HG03025 (cell line): ENCODE measurements at regions not wholly inside any gene's neighbourhood (a gene's known extent, or its start where the extent isn't known, plus 50 kb on each side); places are given as distances from the start of the nearest gene placed in this dataset.

Source experiments
- ATAC-seq: cut with Tn5 transposase; IDR thresholded peaks from one replicate; pipeline ENCODE4 v1.9.1; 2021; ENCODE audit warnings: mild to moderate bottlenecking, moderate library complexity; ENCODE audit not compliant: unreplicated experiment, low FRiP score

DNA sequence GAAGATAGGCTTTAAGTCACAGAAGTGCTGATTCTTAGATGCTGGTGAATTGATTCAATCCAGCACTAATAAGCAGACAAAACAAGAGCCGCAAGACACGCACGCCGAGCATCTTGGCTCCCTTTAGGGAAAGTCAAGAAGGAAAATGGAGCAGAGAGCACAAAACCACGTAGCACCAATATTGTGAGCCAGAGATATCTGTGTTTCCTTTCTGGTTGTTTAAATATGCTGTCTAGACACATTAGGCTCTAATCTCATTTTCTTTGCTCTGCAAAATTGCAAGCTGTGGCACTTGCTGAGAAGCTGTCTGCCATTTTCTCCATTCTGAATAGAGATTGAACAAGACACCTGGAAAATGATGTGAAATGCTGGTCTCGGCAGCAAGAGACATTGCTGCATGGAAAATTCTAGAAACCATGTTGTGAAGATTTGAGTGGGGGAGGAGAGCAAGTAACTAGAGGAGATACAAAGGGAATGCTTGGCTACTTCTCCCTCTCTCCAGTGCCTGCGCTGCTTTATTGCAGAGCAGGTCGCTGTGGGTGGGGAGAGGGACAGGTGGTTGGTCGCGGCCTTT is 336.3 kb downstream of the MED10 start:
- no peak for ATAC-seq

DNA sequence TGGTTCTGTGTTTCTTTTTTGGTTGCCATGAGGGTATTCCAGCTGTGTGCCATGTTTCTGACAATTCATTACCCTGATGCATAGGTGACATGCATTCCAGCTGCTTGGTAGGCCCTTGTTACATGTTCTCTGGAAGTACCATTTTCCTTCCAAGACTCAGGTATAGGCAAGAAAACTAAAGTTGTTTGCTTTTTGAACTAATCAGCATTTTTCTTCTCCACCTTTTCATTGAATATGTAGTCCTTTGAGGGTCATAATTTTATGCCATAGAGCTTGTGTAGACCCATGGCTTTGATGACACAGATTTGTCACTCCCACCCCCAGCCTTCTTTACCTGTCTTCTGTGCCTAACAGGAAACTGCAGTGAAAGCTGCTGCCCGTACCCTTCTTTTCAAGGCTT is 339.2 kb downstream of the MED10 start:
- no peak for ATAC-seq

DNA sequence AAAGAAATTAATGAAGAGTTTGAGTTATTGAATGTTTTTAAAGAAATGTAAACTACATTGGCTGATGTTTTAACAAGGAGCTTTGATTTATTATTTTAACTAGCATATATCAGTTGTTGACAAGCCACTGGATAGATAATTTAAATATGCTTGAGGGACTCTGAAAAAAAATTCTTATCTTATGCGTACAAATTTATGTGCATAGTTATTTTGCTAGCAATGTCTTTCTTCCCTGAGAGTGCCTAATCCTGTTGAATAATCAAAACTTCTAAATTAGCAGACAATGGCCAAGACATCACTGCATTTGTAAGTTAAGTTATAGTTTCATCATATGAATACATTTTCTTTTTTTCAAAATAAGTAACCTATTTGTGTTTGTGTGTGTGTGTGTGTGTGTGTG is 342.3 kb downstream of the MED10 start:
- ATAC-seq = no peak

DNA sequence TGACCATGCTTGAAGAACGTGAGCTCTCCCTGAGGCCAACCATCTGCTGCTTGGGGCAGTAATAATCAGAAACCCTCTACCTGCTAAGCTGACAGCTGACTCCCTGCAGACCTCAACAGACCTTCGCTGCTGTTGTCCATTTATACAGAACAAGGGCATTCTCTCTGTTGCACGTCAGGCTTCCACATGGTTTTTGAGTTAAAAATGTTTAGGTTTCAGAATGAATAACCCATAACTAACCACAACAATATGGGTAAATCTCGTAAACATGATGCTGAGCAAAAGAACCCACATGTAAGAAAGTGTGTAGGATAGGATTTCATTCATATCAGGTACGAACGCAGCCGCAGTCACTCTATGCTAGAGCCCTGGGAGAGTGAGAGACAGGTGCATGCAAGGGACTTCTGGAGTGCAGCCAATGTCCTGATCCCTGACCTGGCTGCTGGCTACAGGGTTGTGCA is 348.5 kb downstream of the MED10 start:
- ATAC-seq = no peak

DNA sequence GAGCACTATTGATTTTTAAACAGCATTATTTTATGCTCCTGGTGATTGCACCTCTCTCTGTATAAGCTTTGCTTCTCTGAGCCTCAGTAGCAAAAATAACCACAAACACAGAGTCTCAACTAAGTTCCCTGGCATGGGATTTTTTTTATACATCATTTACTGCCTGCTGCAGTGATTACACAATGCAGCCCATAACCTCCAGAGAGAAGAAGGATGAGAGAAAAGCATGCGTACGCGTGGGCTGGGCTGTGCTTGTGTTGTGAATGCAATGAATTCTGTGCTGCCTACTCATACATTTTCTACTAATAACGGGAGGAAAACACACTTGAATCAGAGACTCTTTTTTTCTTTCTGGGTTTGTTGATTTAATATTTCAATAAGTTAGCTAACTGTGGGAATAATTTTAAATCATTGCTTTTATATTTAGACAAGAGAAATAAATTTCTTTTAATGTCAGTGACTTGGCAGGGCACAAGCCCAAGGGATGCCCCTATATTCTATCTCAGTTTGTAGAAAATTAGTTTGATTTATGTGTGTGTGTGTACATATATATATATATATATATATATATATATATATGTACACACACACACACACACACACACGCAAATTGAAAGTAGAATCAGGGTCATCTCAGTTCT is 351.5 kb downstream of the MED10 start:
- no peak for ATAC-seq

DNA sequence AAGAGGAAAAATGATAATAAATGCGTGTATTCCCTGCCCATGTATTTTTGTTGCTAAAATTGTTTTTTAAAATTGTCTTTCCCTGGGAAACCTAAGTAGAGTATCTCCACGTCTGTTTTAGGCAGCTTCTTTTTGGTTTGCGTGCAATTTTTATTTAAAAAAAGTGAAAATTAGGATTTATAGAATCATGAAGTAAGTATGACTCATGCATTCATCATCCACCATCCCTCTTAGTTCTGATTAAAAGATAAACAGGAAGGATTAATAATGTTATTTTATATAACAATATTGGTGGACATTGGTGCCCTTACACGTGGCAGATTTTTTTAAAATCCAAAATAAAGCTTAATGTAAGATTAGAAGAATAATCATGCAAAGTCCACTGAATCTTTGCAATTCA is 358.7 kb downstream of the MED10 start:
- no peak for ATAC-seq

DNA sequence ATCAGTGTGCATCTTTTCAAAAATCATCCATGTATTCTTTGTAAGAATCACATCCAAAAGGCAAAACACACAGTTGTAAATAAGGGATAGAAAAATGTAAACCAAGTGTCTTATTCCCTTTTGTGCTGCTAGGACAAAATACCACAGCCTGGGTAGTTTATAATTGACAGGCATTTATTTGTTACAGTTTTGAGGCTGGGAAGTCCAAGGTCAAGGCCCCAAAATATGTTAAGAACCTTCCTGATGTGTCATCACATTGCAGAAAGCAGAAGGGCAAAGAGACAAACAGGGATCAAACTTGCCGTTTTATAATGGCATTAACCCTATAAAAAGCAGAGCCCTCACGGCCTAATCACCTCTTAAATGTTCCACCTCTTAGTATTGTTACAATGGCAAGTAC is 364.8 kb downstream of the MED10 start:
- ATAC-seq = no peak

DNA sequence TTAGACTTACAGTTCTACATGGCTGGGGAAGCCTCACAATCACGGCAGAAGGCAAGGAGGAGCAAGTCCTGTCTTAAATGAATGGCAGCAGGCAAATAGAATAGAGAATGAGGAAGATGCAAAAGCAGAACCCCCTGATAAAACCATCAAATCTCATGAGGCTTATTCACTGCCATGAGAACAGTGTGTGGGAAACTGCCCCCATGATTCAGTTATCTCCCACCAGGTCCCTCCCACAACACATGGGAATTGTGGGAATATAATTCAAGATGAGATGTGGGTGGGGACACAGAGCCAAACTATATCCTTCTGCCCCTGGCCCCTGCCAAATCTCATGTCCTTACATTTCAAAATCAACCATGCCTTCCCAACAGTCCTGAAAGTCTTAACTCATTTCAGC is 367.1 kb downstream of the MED10 start:
- no peak for ATAC-seq

DNA sequence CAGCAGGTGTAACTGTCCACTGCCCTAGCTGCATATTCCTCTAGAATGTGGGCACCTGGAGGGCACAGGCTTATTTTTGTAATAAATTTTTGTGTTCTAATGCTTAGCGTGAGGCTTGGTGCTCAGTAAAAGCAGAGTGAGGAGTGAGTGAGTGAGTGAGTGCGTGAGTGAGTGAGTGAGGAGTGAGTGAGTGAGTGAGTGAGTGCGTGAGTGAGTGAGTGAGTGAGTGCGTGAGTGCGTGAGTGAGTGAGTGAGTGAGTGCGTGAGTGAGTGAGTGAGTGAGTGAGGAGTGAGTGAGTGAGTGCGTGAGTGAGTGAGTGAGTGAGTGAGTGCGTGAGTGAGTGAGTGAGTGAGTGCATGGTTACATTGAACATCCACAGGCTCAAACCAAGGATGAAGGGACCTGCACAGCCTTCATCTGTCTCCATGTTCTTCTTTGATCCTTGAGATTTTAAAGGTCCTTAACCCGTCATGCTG is 371.5 kb downstream of the MED10 start:
- no peak for ATAC-seq

DNA sequence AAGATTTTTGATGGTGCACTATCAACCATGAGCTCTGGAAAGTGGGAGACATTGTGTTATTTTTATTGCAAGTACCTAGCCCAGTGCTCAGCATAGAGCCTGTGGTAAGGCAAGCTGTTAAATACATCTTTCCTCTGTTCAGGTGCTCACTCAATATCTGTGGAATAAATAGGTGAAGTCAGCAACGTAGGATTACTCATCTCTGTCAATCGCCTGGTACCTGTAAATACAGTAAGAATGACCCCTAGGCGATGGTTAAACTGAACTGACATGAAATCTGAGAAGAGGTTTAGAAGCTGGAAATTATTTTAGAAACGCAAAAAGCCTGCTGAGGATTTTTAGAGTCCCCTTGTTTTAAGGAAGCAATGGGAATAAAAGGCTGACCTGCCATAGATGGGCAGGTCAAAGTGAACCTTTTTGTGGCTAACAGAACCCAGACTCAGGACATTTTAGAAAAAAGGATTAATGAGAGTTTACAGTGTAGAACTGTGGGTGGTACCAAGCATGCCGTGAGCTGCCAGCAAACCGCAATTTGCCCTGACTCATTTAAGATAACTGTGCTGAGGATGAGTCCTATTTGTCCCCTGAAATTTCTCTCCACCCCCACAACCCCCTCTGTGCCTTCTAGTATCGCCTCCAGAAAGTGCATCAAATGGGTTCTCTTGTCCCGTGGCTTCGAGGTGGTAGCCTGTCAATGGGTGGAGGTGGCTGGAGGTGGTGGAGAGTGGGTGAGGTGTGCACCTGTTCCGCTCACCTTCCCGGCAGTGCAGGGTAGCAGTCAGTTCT is 375.1 kb downstream of the MED10 start:
- no peak for ATAC-seq

DNA sequence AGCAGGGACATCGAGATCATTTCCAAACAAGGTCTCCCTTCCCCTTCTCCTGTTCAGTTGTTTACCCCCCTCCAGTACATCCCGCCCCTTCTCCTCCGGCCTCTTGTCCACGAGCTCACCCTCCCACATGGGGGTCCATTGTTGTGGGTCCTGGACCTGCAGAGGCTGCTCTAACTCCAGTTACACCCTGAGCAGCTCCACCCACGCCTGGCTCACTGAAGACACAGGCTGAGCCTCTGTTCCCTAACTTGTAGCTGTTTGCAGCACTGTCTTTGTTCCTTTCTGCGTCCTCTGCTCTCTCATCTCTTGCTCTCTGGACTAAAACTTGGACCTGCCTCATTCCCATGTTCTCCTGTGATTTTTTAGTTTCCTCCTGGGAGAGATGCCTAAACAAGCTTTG is 377.5 kb downstream of the MED10 start:
- no peak for ATAC-seq

DNA sequence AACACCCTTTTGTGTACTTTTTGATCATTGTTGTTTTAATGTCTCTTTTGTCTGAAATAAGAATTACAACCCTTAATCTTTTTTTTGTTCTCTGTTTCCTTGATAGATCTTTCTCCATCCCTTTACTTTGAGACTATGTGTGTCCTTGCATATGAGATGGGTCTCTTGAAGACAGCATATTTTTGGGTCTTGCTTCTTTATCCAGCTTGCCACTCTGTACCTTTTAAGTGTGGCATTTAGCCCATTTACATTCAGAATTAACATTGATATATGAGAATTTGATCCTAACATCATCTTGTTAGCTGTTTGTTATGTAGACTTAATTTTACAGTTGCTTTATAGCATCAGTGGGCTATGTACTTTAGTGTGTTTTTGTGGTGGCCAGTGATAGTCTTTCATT is 382.5 kb downstream of the MED10 start:
- ATAC-seq = no peak

DNA sequence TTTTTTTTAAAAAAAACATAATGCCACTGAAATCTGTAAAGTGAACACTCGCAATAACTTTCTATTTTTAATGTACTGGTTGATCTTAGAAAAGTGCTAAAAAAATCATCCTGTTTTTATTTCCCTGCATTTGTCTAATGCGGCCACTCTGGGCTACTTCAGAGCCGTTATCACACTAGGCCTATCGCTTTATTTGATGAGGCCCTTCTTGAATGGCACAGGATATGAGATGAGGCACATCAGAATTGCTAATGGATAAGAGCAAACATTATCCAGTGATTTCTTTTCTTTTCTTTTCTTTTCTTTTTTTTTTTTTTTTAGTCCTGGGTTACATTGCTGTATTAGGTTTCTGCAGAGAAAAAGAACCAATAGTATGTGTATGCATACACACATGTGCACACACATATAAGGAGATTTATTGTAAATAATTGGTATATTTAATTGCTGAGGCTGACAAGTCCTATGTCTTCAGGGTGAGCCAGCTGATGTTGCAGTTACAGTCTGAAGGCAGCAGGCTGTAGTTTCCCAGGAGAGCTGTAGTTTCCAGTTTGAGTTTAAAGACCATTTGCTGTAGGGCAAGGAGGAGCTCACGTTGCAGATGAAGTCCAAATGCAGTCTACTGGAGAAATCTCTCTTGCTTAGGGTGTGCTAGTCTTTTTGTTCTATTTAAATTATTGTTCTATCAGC is 391.7 kb downstream of the MED10 start:
- ATAC-seq = no peak

DNA sequence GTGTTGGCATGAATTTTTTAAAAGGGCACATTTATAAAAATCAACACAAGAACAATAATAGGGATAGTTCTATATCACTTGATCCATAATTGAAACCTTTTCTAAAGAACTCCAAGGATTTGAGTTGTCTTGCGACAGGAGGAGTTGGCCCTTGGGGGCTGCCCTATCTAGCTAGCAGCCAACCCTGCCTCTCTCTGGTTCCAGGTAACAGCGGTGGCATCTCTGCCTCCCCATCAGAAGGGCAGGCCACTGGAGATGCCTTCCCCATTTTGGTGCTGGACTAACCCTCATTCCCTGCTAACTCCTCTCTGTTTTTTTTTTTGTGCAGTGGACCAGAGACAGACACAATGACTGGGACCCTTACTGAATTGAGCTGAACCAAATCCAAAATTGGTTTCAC is 393.0 kb downstream of the MED10 start:
- no peak for ATAC-seq

DNA sequence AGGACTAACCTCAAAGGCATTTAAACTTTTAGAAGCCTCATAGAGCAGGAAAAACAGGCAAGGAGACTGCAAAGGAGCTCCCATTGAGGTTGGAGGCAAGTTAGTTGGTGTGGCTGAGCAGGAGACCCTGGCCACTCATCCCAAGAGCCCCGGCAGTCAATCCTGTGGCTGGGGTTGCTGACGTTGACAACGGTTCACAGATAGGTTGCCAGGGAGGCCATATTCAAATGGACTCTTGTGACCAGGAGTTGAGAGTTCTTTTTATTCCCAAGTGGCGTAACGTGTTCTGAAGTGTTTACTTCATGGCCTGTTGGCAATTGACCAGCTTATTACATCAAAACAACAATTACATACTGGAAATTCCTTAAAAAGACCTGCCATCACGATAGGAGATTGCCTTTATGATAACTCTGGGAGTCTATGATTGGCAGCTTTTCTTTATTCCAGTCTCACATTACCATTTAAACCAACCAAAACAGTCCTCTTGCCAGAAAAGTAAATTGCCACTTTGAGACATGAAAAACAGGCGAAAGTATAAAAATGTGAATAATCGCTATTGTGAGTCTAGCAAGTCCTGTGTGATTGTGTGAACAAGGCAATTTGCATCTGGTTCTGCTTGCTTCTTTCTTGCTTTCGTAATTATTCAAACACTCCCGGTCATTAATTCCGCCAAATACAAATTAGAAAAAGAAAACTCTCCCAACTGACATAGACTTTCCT is 394.9 kb downstream of the MED10 start:
- ATAC-seq = no peak

DNA sequence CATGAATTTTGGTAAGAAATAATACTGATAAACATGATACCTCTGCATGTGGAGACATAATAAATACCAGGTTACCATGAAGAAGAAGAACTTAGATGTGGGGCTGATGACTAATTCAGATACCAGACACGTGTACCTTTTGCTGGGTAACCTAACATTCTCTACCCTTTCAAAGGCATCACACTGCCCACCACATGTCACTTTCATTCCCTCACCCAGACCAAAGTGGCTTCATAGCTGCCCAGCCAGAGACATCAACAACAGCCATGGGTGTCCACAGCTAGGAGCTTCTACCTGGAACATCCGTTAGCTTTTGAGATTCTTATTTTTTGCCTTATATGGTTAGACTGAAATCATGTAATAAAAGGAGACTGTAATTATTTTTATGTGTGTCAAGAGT is 396.8 kb downstream of the MED10 start:
- no peak for ATAC-seq

DNA sequence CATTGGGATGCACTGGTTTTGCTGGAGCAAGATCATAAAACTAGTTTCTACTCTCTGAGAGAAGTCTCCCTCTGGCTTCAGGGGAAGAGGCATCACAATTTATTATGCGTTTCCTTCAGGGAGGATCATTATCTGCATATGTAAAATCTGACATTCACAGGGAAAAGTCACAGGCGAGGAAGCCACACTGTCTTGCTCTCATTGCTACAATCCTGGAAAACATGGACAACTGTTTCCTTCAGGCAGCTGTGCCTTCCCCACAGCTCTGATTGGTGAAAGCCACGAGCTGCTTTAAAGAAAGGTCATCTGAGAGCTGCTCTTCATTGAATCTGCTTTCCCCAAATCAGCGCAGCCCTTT is 397.8 kb downstream of the MED10 start:
- ATAC-seq = no peak

DNA sequence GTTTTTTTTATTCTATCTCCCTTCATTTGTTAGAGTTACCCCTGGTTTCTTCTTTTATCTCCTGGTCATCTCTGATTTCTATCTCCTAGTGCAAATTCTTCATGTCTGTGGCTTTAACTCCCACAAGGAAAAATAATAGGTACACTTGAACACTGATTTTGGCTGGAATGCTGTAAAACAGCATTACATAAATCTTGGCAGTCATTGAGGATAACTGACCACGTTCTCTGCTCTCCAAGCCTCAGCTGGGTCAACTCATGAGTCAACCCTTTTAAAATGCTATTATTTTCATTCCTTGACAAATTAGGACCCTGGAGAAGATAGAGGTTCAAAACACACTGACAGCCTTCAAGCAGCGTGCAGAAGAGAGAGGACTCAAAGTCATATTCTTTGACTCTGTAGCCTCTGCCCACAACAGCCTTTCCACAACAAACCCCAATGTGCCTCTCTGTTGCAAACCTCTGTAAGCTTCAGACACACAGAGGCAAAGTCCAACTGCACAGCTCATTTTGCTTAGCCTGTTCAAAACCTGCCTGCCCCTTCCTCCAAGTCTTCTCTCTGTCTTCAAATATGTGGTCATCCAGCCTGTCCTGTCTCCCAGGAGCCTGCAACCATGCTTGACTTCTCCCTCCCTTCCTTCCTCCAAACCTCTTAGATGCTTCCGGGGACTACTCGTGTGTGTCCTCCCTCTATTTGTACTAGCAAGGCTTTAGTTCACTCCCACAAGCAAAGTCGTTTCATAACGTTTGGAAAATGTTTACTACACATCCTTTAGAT is 398.4 kb downstream of the MED10 start:
- no peak for ATAC-seq

DNA sequence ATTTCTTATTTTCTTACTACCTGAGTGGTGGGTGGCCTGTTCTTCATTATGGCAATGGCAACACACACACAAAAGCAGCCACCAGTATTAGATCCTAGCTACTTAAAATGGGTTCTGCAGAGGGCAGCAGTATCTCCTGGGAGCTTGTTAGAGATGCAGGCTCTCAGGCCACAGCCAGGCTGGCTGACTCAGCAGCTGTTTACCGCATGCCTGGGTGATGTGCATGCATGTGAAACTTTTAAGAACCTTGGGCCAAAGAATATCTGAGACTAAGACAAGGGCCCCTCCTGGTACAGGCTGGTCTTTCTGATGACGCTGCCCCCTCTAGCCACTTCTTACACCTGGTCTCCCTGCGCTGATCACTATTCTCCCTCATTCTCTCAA is 399.0 kb downstream of the MED10 start:
- no peak for ATAC-seq
